SU-DHL-6 (cell line): ENCODE measurements at regions not wholly inside any gene's neighbourhood (a gene's known extent, or its start where the extent isn't known, plus 50 kb on each side); places are given as distances from the start of the nearest gene placed in this dataset.

Experiments
- H2AFZ ChIP-seq: fragments of 200-600 bp; sonication (generic); 2 replicates; pipeline ENCODE4 v1.6.1; 2014; ENCODE audit warnings: low read depth, mild to moderate bottlenecking, moderate library complexity, mixed read lengths, antibody characterized with exemption, low read length; ENCODE audit not compliant: severe bottlenecking
- H3F3A ChIP-seq: fragments of 200-600 bp; shearing (Covaris generic); 2 replicates; pipeline ENCODE4 v1.6.0; 2016; ENCODE audit warnings: antibody characterized with exemption, mild to moderate bottlenecking; ENCODE audit not compliant: insufficient read depth
- H3K27ac ChIP-seq: fragments of 200-600 bp; sonication (generic); 2 replicates; pipeline ENCODE4 v1.5.1; 2016; ENCODE audit warnings: low read depth, mild to moderate bottlenecking, low read length, moderate library complexity, mixed read lengths
- H3K27me3 ChIP-seq: fragments of 200-600 bp; sonication (generic), shearing (Covaris generic); 2 replicates; pipeline ENCODE4 v1.6.0; 2014; ENCODE audit warnings: mild to moderate bottlenecking, low read length
- H3K36me3 ChIP-seq: fragments of 200-600 bp; sonication (generic); 2 replicates; pipeline ENCODE4 v1.6.1; 2014; ENCODE audit warnings: mild to moderate bottlenecking, low read length, mixed read lengths
- H3K4me2 ChIP-seq: fragments of 300-600, 200-600 bp; shearing (Covaris generic), sonication (generic); 2 replicates; pipeline ENCODE4 v1.6.0; 2014; ENCODE audit warnings: low read length, low read depth, mild to moderate bottlenecking; ENCODE audit not compliant: poor library complexity, severe bottlenecking
- H3K4me3 ChIP-seq: fragments of 200-600 bp; sonication (generic); 2 replicates; pipeline ENCODE4 v1.5.1; 2014; ENCODE audit warnings: antibody characterized with exemption, low read length, mild to moderate bottlenecking, mixed read lengths; ENCODE audit not compliant: insufficient read depth, poor library complexity, severe bottlenecking
- H3K79me2 ChIP-seq: fragments of 200-600 bp; sonication (generic); 2 replicates; pipeline ENCODE4 v1.6.1; 2014; ENCODE audit warnings: mild to moderate bottlenecking, low read length, moderate library complexity; ENCODE audit not compliant: insufficient read depth
- H3K9ac ChIP-seq: fragments of 200-600 bp; sonication (generic); 2 replicates; pipeline ENCODE4 v1.7.0; 2014; ENCODE audit warnings: mild to moderate bottlenecking, low read length
- H3K9me2 ChIP-seq: fragments of 200-600 bp; sonication (generic); replicated peaks from 2 replicates; pipeline ENCODE4 v1.6.1; 2014; ENCODE audit warnings: low read length; ENCODE audit not compliant: insufficient read depth
- H3K9me3 ChIP-seq: fragments of 200-600 bp; sonication (generic); 2 replicates; pipeline ENCODE4 v1.6.1; 2014; ENCODE audit warnings: low read length, mixed read lengths; ENCODE audit not compliant: insufficient read depth
- H4K20me1 ChIP-seq: fragments of 200-600 bp; sonication (generic); 2 replicates; pipeline ENCODE4 v1.6.1; 2014; ENCODE audit warnings: low read depth, mild to moderate bottlenecking, antibody characterized with exemption, low read length, moderate library complexity, mixed read lengths
- EZH2phosphoT487 ChIP-seq: fragments of 200-600 bp; sonication (generic), shearing (Covaris generic); conservative IDR thresholded peaks from 2 replicates; pipeline ENCODE4 v1.6.1; 2018; ENCODE audit warnings: mild to moderate bottlenecking, antibody characterized with exemption, low read length, moderate library complexity, mixed read lengths
- TF ChIP-seq, protein P1 (sequence below): fragments of 200-600 bp; sonication (generic); IDR thresholded peaks from one replicate; pipeline ENCODE4 v1.5.1; 2017; ENCODE audit warnings: antibody characterized with exemption, mild to moderate bottlenecking, low read length, moderate library complexity; ENCODE audit not compliant: insufficient read depth, poor library complexity, severe bottlenecking

DNA sequence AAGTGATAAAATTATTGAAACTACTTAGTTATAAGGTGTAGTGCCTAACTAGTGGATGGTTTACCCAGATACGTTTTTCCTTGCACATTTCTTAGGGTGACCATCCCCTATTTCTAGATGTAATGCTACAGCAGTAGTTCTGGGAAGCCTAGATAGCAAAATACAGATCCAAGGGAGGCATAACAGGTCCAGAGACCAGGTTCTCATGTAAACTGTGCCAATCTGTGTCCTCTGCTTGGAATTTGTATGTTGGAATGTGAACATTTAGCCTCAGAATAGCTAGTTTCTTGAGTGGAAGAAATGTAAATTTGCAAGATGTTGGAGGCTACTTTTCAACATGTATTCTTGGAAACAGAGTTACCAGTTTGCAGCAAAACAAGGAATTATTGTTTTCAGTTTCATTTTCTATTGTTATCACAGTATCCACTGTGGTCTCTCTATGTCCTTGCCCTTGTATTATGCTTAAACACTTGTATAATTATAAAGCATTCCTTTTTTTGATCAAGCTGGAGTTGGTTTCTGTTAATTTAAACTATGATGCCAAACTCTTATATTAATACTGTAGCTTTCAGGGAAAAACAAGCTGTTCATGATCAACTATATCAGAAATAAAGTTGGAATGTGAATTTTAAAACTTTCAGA, 102.0 kb upstream of the BRINP3 start:
- H3K79me2 ChIP-seq = no peaks in the 10 kb centered on the region
- H4K20me1 ChIP-seq = no peaks in the 10 kb centered on the region
- TF ChIP-seq EZH2phosphoT487 = no peak
- TF ChIP-seq, protein P1, sequence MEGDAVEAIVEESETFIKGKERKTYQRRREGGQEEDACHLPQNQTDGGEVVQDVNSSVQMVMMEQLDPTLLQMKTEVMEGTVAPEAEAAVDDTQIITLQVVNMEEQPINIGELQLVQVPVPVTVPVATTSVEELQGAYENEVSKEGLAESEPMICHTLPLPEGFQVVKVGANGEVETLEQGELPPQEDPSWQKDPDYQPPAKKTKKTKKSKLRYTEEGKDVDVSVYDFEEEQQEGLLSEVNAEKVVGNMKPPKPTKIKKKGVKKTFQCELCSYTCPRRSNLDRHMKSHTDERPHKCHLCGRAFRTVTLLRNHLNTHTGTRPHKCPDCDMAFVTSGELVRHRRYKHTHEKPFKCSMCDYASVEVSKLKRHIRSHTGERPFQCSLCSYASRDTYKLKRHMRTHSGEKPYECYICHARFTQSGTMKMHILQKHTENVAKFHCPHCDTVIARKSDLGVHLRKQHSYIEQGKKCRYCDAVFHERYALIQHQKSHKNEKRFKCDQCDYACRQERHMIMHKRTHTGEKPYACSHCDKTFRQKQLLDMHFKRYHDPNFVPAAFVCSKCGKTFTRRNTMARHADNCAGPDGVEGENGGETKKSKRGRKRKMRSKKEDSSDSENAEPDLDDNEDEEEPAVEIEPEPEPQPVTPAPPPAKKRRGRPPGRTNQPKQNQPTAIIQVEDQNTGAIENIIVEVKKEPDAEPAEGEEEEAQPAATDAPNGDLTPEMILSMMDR = no peak
- no peaks in the 10 kb centered on the region for H3K9me2 ChIP-seq
- H3F3A ChIP-seq = no peaks in the 10 kb centered on the region
- H3K4me2 ChIP-seq = no peak overlapping the region
- H3K27me3 ChIP-seq = no peaks in the 10 kb centered on the region
- H3K36me3 ChIP-seq = no peaks in the 10 kb centered on the region
- H2AFZ ChIP-seq = peak overlapping the region; percentile 5
- no peak overlapping the region for H3K27ac ChIP-seq
- H3K9ac ChIP-seq = no peak overlapping the region
- H3K4me3 ChIP-seq = no peak overlapping the region
- no peaks in the 10 kb centered on the region for H3K9me3 ChIP-seq

GRCh38 chr1:190583862-190584261, 106.2 kb upstream of the BRINP3 start:
- no peak for TF ChIP-seq EZH2phosphoT487
- TF ChIP-seq, protein P1 = no peak
- Histone ChIP-seq H3K9me2 (no peaks in the 10 kb centered on the region), H3K36me3 (no peaks in the 10 kb centered on the region)

DNA sequence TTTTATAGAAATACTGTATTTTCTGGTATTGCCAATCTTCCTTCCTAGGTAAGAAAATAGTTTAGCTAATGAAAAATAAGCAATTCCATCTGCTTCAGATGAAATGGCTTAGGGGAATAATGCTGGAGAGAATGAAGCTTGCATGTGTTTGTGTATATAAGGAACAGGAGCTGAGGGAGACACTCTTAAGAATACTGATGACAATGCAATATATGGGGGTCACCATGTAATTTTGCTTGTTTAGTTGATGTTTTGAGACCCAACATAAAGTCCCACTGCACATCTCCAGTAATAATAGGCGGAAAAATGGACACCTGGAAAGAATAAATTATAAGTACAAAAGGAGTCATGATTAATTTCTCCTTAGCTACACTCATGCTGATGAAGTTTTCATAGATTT, 110.8 kb upstream of the BRINP3 start:
- no peak overlapping the region for H3K27ac ChIP-seq

More at GRCh38 chr1:190583862-190584261, 106.2 kb upstream of the BRINP3 start:
- no peak overlapping the region for H3K4me2 ChIP-seq
- H3K9ac ChIP-seq = no peak overlapping the region
- no peaks in the 10 kb centered on the region for H3K9me3 ChIP-seq
- H4K20me1 ChIP-seq = no peaks in the 10 kb centered on the region
- H3K4me3 ChIP-seq = no peak overlapping the region
- no peaks in the 10 kb centered on the region for H3F3A ChIP-seq
- H3K27ac ChIP-seq = no peak overlapping the region
- H2AFZ ChIP-seq = no peak overlapping the region
- H3K27me3 ChIP-seq = no peaks in the 10 kb centered on the region
- no peaks in the 10 kb centered on the region for H3K79me2 ChIP-seq

More for the DNA sequence above, 110.8 kb upstream of the BRINP3 start:
- H3F3A ChIP-seq = no peaks in the 10 kb centered on the region
- TF ChIP-seq, protein P1 = no peak
- TF ChIP-seq EZH2phosphoT487 = no peak
- H4K20me1 ChIP-seq = no peaks in the 10 kb centered on the region
- H3K4me3 ChIP-seq = no peak overlapping the region
- no peaks in the 10 kb centered on the region for H3K9me2 ChIP-seq
- no peaks in the 10 kb centered on the region for H3K36me3 ChIP-seq
- no peaks in the 10 kb centered on the region for H3K79me2 ChIP-seq
- H3K9ac ChIP-seq = no peak overlapping the region
- H3K9me3 ChIP-seq = no peaks in the 10 kb centered on the region
- no peak overlapping the region for H3K4me2 ChIP-seq
- no peaks in the 10 kb centered on the region for H3K27me3 ChIP-seq
- H2AFZ ChIP-seq = no peak overlapping the region
